ENCODE measurements at regions not wholly inside any gene's neighbourhood (a gene's known extent, or its start where the extent isn't known, plus 50 kb on each side); places are given as distances from the start of the nearest gene placed in this dataset.
A peak's percentile ranks its signal among the peaks of the same experiment; 100 is the strongest.

- TF ChIP-seq CTCF (IDR thresholded peaks at IDR 0.05) (no peak), POLR2AphosphoS5 (IDR thresholded peaks at IDR 0.05) (peak; percentile 24 to 39 (median 35)), POLR2A (IDR thresholded peaks at IDR 0.05) (no peak), EP300 (IDR thresholded peaks at IDR 0.05; ENCODE audit: low read depth) (no peak)
These were observed 95.4 kb upstream of the DAB2 start for GRCh38 chr5:39520232-39520572.

All from transverse colon (tissue), 4 donors.